ENCODE measurements at regions not wholly inside any gene's neighbourhood (a gene's known extent, or its start where the extent isn't known, plus 50 kb on each side); places are given as distances from the start of the nearest gene placed in this dataset.
"Not testable (repeated sequence)": the region's sequence is repeated elsewhere in the genome, so short reads cannot be mapped to it uniquely, and the experiment has no call there.

DNA sequence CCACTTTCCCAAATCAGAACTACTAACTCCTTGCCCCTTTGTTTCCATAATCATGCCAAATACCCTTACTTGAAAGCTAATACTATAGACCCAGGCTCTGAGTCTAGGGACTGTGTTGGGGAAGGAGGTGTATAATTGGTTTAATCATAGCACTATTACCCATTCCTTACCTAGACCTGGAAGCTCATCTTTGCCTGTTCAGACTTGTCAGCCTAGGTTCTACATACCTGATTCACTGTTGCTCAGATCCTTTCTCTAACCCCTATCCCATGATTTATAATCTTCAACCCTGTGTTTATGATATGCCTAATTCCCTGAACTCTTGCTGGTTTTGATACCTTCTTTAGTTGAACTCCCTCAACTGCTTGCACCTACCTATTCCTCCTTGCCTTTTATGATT, 123.1 kb upstream of the GRIA3 start:
- DNase-seq (no peak), ATAC-seq (no peak)
- intact Hi-C loops (cut with micrococcal nuclease): no loop called here

DNA sequence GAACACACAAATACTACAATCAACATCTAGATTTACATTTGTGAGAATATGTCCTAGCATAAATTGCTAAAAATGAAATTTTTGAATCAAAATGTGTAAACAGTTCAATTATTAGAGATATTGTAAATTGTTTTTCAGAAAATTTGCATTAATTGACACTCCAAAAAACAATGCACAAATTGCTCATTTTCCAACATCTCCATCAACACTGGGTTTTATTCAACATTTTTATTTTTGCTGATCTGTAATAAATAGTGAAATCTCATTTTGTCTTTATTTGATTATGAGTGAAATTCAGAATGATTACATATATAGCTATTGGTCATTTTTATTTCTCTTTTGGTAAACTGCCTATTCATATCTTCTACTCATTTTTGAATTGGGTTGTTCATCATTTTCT, 120.0 kb upstream of the GRIA3 start:
- no peak for ATAC-seq
- intact Hi-C loops (cut with micrococcal nuclease): no loop called here

DNA sequence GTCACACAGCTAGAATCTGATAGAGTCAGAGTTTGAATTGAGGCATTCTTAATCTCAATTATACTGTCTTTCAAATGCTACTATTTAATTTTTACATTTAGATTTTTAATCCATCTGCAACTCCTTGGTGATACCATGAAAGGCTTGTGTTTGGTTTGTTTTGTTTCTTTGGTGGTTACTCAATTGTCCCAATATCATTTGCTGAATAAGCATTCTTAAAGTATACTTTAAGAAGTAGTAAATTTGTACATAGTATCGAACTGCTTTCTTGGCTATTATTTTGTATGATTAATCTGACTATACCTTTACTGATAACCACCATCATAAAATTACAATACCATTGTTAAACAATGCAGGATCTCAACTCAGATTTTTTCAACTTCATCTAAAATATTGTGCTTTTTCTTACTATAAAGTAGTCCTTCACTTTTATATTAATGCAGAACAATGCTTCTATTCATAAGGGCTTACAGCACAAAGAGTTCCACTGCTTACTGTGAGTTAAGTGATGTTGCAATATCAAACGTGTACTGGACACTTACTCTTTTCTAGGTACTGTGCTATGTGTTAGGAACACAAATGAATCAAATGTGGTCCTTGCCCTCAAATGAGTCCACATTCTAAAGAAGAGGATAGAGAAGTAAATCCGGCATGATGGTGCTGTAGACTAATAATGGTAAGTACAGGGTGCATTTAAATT, 111.2 kb upstream of the GRIA3 start:
- no peak for ATAC-seq
- DNase-seq: no peak
- intact Hi-C loops (cut with micrococcal nuclease): no loop called here

More for the DNA sequence above, 120.0 kb upstream of the GRIA3 start:
- no peak for DNase-seq

DNA sequence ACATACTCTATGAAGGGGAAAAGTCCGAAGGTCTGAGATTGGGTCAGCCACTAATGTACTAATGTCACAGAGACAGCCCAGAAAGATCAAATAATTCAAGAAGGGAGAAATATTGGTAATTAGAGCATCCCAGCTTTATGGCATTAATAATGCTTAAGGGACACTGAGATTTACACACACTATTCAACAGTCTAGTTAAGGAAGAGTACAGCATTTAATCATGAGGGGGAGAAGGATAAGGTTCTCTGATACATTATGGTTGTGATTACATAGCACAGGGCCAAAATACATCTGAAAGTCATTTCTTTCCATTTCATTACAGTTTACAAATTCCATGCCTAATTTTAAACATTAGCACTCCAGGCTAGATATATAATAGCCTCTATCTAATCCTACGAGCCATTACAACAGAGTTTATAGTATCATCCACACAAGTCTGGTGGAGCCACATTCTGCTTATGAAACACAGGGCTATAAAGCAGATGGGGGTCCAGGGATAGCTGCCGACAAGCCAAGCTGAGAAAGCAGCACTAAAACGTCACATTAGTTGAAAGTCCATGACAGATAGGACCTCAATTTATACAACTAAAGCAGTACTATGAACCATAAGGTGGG, 108.0 kb upstream of the GRIA3 start:
- intact Hi-C loops (cut with micrococcal nuclease): no loop called here
- DNase-seq (no peak), ATAC-seq (no peak)

DNA sequence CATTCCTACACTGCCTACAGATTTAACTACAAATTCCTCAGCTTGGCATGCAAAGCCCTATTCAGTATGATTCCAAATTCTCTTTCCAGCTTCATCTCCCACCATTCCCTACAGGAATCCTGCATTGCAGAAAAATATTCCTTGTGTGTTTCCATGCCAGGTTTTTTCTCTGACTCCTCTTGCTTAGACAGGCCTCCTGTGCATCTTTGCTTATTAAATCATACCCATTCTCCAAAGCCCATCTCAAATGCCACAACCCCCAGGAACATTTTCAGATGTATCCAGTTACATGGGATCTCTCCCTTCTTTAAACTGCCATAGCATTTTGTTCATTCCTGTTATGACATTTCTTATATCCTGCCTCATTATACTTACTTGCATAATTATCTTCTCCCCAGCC, 106.4 kb upstream of the GRIA3 start:
- intact Hi-C loops (cut with micrococcal nuclease): no loop called here
- ATAC-seq: no peak
- no peak for DNase-seq

DNA sequence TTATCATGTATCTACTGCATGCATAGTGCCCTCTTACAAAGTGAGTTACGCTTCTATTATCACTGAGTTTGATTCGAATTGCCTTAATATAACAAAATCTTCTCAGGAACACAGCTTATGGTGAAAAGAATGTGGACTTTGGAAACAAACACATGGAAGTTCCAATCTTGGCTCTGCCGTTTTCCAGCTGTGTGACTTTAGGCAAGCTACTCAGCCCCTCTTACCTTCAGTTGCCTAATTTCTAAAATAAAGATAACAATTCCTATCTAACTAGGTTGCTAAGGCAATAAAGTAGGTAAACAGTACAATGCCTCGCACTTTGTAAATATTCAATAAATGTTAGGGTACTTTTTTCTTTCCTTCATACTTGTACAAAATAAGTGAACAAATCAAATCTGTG, 104.0 kb upstream of the GRIA3 start:
- DNase-seq (no peak), ATAC-seq (no peak)
- intact Hi-C loops (cut with micrococcal nuclease): no loop called here

DNA sequence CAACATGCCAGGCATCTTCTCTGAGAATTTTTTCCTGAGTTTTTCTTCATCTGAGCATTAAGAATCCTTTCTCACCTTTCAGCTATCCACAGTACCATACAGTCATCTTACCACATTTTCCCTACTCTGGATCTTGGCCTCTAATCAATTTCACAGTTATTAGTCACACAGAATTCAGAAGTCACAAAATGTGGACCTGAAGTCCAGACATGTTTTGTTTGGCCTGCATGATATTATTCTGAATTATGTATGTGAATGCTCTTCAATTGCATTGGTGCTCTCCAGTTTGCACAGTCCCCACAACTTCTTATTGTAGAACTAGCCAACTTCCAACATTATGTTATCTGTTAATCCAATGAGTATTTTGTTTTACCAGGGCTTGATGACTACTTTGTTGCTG, 102.3 kb upstream of the GRIA3 start:
- intact Hi-C loops (cut with micrococcal nuclease): no loop called here
- no peak for ATAC-seq
- DNase-seq: no peak

DNA sequence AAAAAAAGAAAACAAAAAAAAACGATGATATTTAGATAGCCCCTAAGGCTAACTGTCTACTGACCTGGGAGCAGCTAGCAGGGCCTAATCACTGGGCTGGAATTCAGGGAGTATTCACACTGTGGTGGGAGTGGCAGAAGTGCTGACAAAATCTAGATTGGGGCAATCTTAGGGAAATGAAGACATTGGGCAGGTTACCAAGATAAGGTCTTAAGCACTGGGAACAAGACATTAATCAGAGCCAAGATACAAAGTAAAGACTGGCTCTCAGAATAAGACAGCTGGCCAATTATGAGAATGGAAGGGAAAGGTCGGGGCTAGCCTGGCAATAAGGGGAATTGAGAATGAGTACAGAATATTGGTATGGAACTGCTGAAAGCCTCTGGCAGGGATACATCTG, 100.2 kb upstream of the GRIA3 start:
- DNase-seq (no peak), ATAC-seq (no peak)
- intact Hi-C loops (cut with micrococcal nuclease): no loop called here

DNA sequence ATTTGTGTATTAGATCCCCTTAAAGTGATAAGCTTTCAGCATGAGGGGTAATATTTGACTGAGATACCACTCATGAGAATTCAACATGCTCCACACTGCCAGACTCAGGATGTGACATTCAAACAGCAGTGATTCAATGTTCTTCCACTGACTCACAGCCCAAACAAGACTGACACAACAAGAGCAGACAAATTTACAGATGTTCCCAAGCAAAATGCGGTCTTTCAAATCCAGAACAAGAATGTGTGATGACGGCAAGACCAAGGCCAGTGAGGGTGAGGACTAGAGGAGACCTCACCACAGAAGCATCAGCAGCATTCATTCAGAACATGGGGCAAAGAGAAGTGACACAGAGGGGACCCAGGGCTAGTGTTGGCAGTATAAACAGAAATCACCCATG, 99.3 kb upstream of the GRIA3 start:
- ATAC-seq: no peak

DNA sequence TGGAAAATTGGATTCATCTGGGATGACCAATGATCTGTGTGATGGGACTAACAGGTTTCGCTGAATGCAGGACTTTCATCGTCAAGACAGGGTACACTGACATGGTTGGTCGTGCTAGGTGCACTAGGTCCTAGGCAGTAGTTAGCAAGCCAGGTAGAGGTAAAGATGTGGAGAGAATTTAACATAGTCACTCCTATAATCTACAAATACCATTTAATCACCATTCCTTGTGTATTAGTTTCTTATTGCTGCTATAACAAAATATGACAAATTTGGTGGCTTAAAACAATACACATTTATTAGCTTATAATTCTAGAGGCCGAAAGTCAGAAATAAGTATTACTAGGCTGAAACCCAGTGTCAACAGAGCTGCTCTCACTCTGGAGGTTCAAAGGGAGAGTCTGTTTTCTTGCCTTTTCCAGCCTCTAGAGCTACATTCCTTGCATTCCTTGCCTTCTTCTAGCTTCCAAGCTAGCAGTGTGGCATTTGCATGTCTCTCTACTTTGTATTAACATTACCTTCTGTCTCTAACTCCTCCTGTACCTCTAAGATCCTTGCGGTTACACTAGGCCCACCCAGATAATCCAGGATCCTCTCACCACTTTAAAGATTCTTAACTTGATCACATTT, 98.7 kb upstream of the GRIA3 start:
- intact Hi-C loops (cut with micrococcal nuclease): no loop called here
- ATAC-seq (no peak), DNase-seq (no peak)

More for the DNA sequence above, 99.3 kb upstream of the GRIA3 start:
- intact Hi-C loops (cut with micrococcal nuclease): no loop called here
- DNase-seq: no peak

DNA sequence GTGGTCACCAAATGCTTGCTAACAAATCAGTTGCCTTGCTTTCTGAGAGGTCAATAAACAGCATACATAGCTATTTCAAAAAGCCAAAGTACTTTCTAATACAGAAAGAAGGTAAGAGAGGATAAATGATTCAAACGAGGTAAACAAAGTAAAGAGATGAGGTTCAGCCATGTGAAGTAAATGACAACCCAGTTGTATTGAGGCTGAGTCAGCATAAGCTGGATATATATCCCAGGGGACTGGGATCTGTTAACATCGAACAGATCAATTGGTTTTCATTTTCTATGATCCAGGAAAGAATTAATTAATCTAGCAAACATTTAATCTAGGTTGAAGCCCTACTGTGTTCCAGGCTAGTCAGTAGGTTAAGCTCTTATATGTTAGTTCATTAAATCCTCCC, 97.3 kb upstream of the GRIA3 start:
- intact Hi-C loops (cut with micrococcal nuclease): no loop called here
- no peak for ATAC-seq
- DNase-seq: no peak

DNA sequence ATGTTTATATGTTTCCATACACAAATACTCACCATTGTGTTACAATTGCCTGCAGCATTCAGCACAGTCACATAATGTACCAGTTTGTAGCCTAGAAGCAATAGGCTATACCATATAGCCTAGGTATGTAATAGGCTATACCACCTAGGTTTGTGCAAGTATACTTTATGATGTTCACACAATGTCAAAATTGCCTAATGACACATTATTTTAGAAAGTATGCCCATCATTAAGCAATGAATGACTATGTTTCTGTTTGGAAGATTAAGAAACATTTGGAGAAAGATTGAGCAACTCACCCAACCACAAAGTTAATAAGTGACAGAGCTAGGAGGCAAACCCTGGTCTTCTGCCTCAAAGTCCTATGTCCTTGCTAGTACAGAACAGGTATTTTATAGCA, 96.8 kb upstream of the GRIA3 start:
- intact Hi-C loops (cut with micrococcal nuclease): no loop called here
- ATAC-seq: no peak
- DNase-seq: no peak

DNA sequence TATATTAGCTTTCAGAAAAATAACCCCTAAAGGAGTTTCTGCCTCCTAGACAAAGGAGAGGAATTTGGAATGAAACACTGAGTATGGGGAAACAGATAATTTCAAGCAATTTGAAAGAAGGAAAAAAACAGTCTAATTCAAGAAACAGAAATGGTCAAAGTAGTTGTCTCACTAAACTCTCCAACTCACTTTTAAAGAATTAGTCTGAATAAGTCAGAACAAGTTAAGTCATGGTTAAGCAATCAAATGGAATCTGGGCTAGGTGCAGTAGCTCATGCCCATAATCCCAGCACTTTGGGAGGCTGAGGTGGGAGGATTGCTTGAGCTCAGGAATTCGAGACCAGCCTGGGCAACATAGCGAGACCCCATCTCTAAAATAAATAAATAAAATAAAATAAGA, 95.7 kb upstream of the GRIA3 start:
- DNase-seq: no peak
- no peak for ATAC-seq
- intact Hi-C loops (cut with micrococcal nuclease): no loop called here

DNA sequence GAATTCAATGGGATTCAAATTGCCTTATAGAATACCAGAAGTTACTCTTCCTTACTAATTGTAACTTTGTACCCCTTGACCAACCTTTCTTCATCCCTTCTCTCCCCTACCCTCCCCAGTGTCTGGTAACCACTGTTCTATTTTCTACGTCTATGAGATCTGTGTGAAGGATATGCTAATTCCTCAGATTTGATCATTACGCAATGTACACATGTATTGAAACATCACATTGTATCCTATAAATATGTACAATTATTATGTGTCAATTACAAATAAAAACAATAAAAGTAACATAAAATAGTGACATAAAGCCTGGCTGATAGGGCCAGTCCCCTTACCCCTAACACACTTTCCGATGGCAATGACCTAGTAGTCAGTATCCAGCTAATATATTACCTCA, 95.1 kb upstream of the GRIA3 start:
- DNase-seq (no peak), ATAC-seq (no peak)
- intact Hi-C loops (cut with micrococcal nuclease): no loop called here

DNA sequence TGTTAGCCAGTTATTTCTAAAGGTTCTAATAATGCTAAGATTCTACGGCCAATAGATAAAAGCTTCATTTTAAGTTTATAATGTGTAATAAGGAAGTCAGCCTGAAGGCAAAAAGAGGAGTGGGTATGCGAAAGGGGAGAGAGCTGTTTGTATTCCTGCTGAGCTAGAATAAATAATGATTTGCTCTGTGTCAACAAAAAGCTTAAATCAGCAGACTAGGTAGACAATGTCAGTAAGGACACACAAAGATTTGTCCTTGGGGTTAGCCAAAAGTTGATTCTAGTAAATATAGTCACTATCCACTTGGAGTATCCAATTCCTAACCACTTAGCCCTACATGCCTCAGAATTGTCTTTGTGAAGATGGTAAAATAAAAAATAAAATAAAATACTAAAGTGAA, 90.3 kb upstream of the GRIA3 start:
- no peak for ATAC-seq
- intact Hi-C loops (cut with micrococcal nuclease): no loop called here
- DNase-seq: no peak

DNA sequence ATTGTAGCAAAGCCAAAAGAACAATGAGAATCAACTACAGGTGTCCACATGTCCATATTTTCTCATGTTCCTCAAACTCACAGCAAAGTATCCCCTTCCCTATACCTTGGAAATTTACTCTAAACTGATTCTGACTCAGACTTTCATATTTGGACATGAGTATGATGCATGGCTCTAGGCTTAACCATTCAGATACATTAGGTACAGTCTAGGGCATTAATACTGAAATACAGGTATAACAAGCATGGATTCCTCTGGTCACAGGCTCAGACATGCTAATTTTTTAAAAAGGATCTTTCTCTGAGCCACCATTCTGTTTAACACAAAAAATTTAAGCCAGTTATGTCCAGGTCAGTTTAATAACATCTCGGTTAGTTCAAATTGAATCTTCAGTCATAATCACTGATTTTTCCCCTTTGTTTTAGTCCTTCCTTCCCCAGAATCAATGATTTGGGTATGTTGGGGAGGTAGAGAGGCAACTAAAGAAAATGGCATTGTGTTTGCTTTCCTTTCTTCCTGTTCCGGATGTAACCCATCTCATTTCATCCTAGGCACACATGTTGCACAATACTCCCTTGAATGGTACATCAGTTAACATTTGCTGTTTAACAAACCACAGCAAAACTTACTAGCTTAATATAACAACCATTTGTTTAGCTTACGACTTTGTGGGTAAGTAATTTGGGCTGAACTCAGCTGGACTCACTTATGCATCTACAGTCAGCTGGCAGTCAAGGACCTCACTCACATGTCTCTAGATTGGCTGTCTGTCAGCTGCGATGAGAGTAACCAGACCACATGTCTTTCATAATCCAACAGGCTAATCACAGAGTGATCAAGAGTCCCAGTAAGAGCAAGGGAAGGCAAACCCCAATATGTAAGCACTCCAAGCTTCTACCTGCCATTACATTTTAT, 75.3 kb upstream of the GRIA3 start:
- intact Hi-C loops (cut with micrococcal nuclease): no loop called here
- DNase-seq: no peak
- peak; percentile 75 for ATAC-seq

DNA sequence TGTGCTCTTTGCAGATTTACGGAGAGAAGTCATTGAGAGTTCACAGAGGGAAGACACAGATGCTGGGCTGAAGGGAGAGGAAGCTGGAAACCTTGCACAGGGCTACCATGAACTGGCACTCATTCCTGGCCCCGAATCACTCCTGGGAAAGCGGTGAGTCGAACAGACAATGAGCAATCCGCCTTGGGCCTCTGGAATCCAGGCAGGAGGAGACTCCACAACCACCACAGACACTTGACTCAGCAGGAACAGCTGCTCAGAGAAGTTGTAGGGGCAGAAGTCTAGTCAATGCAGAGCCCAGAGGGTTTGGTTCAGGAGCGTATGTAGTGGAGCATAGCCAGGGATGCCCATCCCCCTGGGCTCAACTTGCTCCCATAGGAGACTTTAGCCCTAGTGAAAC, 62.8 kb upstream of the GRIA3 start:
- intact Hi-C loops (cut with micrococcal nuclease): no loop called here
- ATAC-seq: no peak
- no peak for DNase-seq

DNA sequence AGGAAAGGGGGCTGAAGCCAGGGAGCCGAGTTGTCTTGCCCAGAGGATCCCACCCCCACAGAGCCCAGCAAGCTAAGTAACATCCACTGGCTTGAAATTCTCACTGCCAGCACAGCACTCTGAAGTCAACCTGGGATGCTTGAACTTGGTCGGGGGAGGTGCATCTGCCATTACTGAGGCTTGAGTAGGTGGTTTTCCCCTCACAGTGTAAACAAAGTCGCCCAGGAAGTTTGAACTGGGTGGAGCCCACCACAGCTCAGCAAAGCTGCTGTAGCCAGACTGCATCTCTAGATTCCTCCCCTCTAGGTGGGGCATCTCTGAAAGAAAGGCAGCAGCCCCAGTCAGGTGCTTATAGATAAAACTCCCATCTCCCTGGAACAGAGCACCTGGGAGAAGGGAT, 54.3 kb upstream of the GRIA3 start:
- ATAC-seq; DNase-seq; intact Hi-C loops (cut with micrococcal nuclease): not testable (repeated sequence)

Data from left ventricle myocardium superior (tissue), 1 donor.